ENCODE measurements at regions not wholly inside any gene's neighbourhood (a gene's known extent, or its start where the extent isn't known, plus 50 kb on each side); places are given as distances from the start of the nearest gene placed in this dataset.

DNA sequence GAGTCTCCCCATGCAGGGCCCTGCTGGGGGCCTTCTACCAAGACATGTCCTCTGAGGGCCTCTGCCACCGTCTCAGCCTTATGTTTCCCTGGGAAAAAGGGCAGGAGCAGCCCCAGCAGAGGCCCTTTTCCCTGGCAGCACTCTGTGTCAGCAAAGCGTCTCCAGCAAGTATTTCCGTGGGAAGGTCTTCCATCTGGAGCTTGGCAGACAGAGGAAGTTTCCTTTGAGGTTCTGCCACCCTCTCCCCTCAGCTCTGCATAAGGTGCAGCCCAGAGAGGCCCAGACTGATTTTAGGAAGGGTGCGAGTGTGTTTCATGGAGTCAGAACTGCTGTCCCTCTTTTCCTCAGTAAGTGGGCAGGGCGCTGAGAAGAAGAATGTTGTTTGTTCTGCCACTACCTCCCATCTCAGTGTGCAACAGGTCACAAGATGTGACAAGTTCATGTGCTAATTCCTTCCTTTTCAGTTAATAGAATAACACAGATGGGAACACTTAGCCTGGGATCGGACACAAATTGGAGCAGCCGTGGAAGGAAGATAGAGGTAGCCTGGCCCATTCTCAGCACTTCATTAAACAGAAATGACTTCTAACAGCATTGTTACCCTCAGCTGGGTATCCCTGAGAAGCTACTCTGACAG is 784.4 kb downstream of the MAFB start:
- TF ChIP-seq, protein P1, sequence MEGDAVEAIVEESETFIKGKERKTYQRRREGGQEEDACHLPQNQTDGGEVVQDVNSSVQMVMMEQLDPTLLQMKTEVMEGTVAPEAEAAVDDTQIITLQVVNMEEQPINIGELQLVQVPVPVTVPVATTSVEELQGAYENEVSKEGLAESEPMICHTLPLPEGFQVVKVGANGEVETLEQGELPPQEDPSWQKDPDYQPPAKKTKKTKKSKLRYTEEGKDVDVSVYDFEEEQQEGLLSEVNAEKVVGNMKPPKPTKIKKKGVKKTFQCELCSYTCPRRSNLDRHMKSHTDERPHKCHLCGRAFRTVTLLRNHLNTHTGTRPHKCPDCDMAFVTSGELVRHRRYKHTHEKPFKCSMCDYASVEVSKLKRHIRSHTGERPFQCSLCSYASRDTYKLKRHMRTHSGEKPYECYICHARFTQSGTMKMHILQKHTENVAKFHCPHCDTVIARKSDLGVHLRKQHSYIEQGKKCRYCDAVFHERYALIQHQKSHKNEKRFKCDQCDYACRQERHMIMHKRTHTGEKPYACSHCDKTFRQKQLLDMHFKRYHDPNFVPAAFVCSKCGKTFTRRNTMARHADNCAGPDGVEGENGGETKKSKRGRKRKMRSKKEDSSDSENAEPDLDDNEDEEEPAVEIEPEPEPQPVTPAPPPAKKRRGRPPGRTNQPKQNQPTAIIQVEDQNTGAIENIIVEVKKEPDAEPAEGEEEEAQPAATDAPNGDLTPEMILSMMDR (IDR thresholded peaks at IDR 0.05; ENCODE audit: low read depth, low read length, poor library complexity, severe bottlenecking): no peak
- no peak for TF ChIP-seq EZH2phosphoT487 (IDR thresholded peaks at IDR 0.05; ENCODE audit: borderline replicate concordance, low read length)

All from DOHH2 (cell line).